ENCODE measurements at regions not wholly inside any gene's neighbourhood (a gene's known extent, or its start where the extent isn't known, plus 50 kb on each side); places are given as distances from the start of the nearest gene placed in this dataset.
"Not testable (repeated sequence)": the region's sequence is repeated elsewhere in the genome, so short reads cannot be mapped to it uniquely, and the experiment has no call there.

GRCh38 chr2:241958818-241959545, 89.5 kb downstream of the RTP5 start:
- DNase-seq, result no peak

GRCh38 chr2:241959751-241960269, 90.3 kb downstream of the RTP5 start:
- DNase-seq, result no peak

GRCh38 chr2:241961454-241961853, 91.9 kb downstream of the RTP5 start:
- DNase-seq, result no peak

GRCh38 chr2:241964133-241964532, 94.6 kb downstream of the RTP5 start:
- no peak for DNase-seq

- peak in 1 of 14 donors; percentile 4 for DNase-seq
Observed at GRCh38 chr2:241965931-241966412, 96.4 kb downstream of the RTP5 start.

GRCh38 chr2:241966647-241967466, 97.3 kb downstream of the RTP5 start:
- no peak for DNase-seq

GRCh38 chr2:241967467-241968144, 98.1 kb downstream of the RTP5 start:
- no peak for DNase-seq

GRCh38 chr2:241968417-241968816, 98.9 kb downstream of the RTP5 start:
- DNase-seq, result no peak

GRCh38 chr2:241969182-241969581, 99.7 kb downstream of the RTP5 start:
- DNase-seq, result not testable (repeated sequence)

- DNase-seq, result no peak
Observed at GRCh38 chr2:241970716-241971115, 101.2 kb downstream of the RTP5 start.

- no peak for DNase-seq
Observed at GRCh38 chr2:241974096-241974495, 104.6 kb downstream of the RTP5 start.

GRCh38 chr2:241974851-241975592, 105.5 kb downstream of the RTP5 start:
- DNase-seq, result no peak

GRCh38 chr2:241975593-241976284, 106.2 kb downstream of the RTP5 start:
- DNase-seq, result no peak

GRCh38 chr2:241976296-241976695, 106.8 kb downstream of the RTP5 start:
- DNase-seq, result no peak

- no peak for DNase-seq
Observed at GRCh38 chr2:241977557-241978300, 108.2 kb downstream of the RTP5 start.

- DNase-seq, result no peak
Observed at GRCh38 chr2:241978670-241979069, 109.1 kb downstream of the RTP5 start.

GRCh38 chr2:241980193-241980592, 110.7 kb downstream of the RTP5 start:
- no peak for DNase-seq

GRCh38 chr2:241981076-241981700, 111.7 kb downstream of the RTP5 start:
- DNase-seq, result no peak

- DNase-seq, result no peak
Observed at GRCh38 chr2:241982706-241983570, 113.4 kb downstream of the RTP5 start.

All from C1 segment of cervical spinal cord (tissue), 14 donors.